ENCODE measurements at regions not wholly inside any gene's neighbourhood (a gene's known extent, or its start where the extent isn't known, plus 50 kb on each side); places are given as distances from the start of the nearest gene placed in this dataset.

DNA sequence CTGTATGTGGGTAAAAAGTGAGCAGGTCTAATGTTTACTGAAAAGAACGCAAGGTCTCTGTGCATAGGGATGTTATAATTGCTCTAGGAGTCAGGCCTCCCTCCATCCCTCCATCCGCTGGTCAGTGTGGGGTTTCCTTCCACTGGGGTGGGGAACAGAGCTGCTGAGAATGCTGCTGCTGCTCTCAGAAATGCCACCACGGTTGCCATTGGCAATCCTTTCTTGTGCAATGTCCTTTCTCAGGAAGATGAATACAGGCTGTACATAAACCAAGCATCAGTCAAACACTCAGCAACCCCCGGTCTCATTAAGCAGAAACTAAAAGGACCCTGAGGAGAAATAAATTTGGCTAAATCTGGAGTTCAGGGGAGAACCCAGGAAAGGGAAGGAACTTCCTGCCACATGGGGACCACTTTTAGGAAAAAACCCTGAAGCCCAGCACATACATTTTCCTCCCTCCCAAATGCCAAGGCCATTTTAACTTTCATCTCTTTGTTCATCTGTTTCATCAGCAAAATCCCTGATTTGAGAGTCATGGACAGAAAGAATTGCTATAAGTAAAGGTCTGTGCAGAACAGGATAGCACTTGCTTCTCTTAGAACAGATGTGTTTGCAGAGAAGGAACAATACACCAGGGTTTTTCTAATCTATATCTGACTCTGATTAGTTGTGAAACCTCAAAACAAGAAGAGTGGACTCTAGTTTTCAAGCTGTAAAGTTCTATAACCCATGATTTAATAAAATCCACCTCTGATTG is 70.4 kb upstream of the SLC1A3 start:
- no peak for TF ChIP-seq EZH2phosphoT487 (IDR thresholded peaks at IDR 0.05; ENCODE audit: borderline replicate concordance, low read depth, low read length)
- TF ChIP-seq, protein P1, sequence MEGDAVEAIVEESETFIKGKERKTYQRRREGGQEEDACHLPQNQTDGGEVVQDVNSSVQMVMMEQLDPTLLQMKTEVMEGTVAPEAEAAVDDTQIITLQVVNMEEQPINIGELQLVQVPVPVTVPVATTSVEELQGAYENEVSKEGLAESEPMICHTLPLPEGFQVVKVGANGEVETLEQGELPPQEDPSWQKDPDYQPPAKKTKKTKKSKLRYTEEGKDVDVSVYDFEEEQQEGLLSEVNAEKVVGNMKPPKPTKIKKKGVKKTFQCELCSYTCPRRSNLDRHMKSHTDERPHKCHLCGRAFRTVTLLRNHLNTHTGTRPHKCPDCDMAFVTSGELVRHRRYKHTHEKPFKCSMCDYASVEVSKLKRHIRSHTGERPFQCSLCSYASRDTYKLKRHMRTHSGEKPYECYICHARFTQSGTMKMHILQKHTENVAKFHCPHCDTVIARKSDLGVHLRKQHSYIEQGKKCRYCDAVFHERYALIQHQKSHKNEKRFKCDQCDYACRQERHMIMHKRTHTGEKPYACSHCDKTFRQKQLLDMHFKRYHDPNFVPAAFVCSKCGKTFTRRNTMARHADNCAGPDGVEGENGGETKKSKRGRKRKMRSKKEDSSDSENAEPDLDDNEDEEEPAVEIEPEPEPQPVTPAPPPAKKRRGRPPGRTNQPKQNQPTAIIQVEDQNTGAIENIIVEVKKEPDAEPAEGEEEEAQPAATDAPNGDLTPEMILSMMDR (conservative IDR thresholded peaks at IDR 0.05; ENCODE audit: low read length), result no peak

DNA sequence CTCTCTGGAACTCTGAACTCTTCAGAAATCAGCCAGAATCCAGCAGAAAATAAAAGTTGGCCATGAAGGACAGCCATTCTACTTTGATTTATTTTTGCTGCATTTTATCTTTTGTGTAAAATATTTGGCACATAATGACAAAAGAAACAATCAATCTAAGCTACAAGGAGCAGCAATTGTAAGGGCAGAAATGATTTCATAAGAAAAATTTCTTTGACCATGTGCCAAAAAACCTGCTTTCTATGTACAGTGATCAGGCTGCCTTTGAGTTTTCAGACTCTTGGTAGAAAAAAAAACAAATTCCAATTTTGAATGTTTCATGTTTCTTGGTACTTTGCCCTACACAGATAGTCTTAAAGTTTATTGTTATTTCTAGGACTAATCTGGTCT is 69.8 kb upstream of the SLC1A3 start:
- CTCF ChIA-PET (ENCODE audit: unreplicated experiment), result no interaction called here
- no peaks in the 10 kb centered on the region for H3K36me3 ChIP-seq (ENCODE audit: insufficient read depth, low read length)
- no peak for DNase-seq (ENCODE audit: low spot score)
- no peak for TF ChIP-seq EZH2phosphoT487 (IDR thresholded peaks at IDR 0.05; ENCODE audit: borderline replicate concordance, low read depth, low read length)
- TF ChIP-seq, protein P1 (conservative IDR thresholded peaks at IDR 0.05; ENCODE audit: low read length), result no peak
- H4K20me1 ChIP-seq (ENCODE audit: insufficient read depth, low read length), result no peaks in the 10 kb centered on the region
- no peak overlapping the region for H3K4me3 ChIP-seq (ENCODE audit: low read depth, low read length, poor library complexity, severe bottlenecking)
- H3K27ac ChIP-seq (ENCODE audit: low read depth, low read length, poor library complexity, severe bottlenecking), result no peak overlapping the region
- H3K4me2 ChIP-seq (ENCODE audit: low read length), result no peak overlapping the region
- H2AFZ ChIP-seq (ENCODE audit: low read length), result no peak overlapping the region
- H3K79me2 ChIP-seq (ENCODE audit: insufficient read depth, low read depth, low read length), result no peaks in the 10 kb centered on the region
- intact Hi-C loops (cut with micrococcal nuclease; ENCODE audit: unreplicated experiment), result no loop called here
- POLR2A ChIA-PET, result no interaction called here
- no peaks in the 10 kb centered on the region for H3K4me1 ChIP-seq (ENCODE audit: insufficient read depth, low read length, poor library complexity, severe bottlenecking)
- no peaks in the 10 kb centered on the region for H3K9me2 ChIP-seq (ENCODE audit: insufficient read depth, low read length)
- no peaks in the 10 kb centered on the region for H3K9me3 ChIP-seq (ENCODE audit: low read length)
- no TSS peak for BruUV-seq (replicated peaks)

More for the DNA sequence above, 70.4 kb upstream of the SLC1A3 start:
- POLR2A ChIA-PET, result interaction anchor here (1.2 kb wide), 1 partner anchor 11 kb away, joined by 3 read pairs; no protein-coding TSS in a partner anchor
- Histone ChIP-seq H3K4me3 (ENCODE audit: low read depth, low read length, poor library complexity, severe bottlenecking) (no peak overlapping the region), H3K4me2 (ENCODE audit: low read length) (no peak overlapping the region), H3K27ac (ENCODE audit: low read depth, low read length, poor library complexity, severe bottlenecking) (no peak overlapping the region), H3K36me3 (ENCODE audit: insufficient read depth, low read length) (no peaks in the 10 kb centered on the region), H3K4me1 (ENCODE audit: insufficient read depth, low read length, poor library complexity, severe bottlenecking) (no peaks in the 10 kb centered on the region), H3K9me3 (ENCODE audit: low read length) (no peaks in the 10 kb centered on the region), H2AFZ (ENCODE audit: low read length) (no peak overlapping the region), H3K9me2 (ENCODE audit: insufficient read depth, low read length) (no peaks in the 10 kb centered on the region), H3K79me2 (ENCODE audit: insufficient read depth, low read depth, low read length) (no peaks in the 10 kb centered on the region), H4K20me1 (ENCODE audit: insufficient read depth, low read length) (no peaks in the 10 kb centered on the region)
- CTCF ChIA-PET (ENCODE audit: unreplicated experiment), result no interaction called here
- DNase-seq (ENCODE audit: low spot score), result no peak
- no TSS peak for BruUV-seq (replicated peaks)
- intact Hi-C loops (cut with micrococcal nuclease; ENCODE audit: unreplicated experiment), result no loop called here

DNA sequence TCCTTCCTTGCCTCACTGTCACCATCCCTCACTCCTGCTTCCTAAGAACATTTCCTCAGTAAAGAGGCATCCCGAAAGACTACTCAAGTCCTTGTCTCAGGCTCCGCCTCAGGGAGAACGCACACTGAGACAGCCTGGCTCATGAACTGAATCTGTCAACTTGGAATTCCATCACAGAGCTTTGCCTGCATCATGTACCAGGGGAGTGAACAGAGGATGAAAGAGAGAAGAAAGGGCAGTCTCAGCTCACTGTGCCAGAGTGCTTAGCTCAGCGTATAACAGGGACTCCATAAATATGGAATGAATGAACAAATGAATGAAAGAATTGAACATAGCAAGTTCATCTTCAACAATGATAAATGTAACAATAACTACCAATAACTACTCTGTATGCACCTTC is 68.7 kb upstream of the SLC1A3 start:
- intact Hi-C loops (cut with micrococcal nuclease; ENCODE audit: unreplicated experiment), result no loop called here
- Histone ChIP-seq H3K4me2 (ENCODE audit: low read length) (no peak overlapping the region), H3K4me3 (ENCODE audit: low read depth, low read length, poor library complexity, severe bottlenecking) (no peak overlapping the region), H4K20me1 (ENCODE audit: insufficient read depth, low read length) (no peaks in the 10 kb centered on the region), H3K4me1 (ENCODE audit: insufficient read depth, low read length, poor library complexity, severe bottlenecking) (no peaks in the 10 kb centered on the region), H3K27ac (ENCODE audit: low read depth, low read length, poor library complexity, severe bottlenecking) (no peak overlapping the region), H3K79me2 (ENCODE audit: insufficient read depth, low read depth, low read length) (no peaks in the 10 kb centered on the region), H3K36me3 (ENCODE audit: insufficient read depth, low read length) (no peaks in the 10 kb centered on the region), H3K9me2 (ENCODE audit: insufficient read depth, low read length) (no peaks in the 10 kb centered on the region), H2AFZ (ENCODE audit: low read length) (no peak overlapping the region; the same call in 1 of the 2 replicates), H3K9me3 (ENCODE audit: low read length) (no peaks in the 10 kb centered on the region)
- no peak for DNase-seq (ENCODE audit: low spot score)
- POLR2A ChIA-PET, result no interaction called here
- no TSS peak for BruUV-seq (replicated peaks)
- CTCF ChIA-PET (ENCODE audit: unreplicated experiment), result no interaction called here
- TF ChIP-seq, protein P1 (conservative IDR thresholded peaks at IDR 0.05; ENCODE audit: low read length), result no peak
- no peak for TF ChIP-seq EZH2phosphoT487 (IDR thresholded peaks at IDR 0.05; ENCODE audit: borderline replicate concordance, low read depth, low read length)
